ENCODE measurements at regions not wholly inside any gene's neighbourhood (a gene's known extent, or its start where the extent isn't known, plus 50 kb on each side); places are given as distances from the start of the nearest gene placed in this dataset.

DNA sequence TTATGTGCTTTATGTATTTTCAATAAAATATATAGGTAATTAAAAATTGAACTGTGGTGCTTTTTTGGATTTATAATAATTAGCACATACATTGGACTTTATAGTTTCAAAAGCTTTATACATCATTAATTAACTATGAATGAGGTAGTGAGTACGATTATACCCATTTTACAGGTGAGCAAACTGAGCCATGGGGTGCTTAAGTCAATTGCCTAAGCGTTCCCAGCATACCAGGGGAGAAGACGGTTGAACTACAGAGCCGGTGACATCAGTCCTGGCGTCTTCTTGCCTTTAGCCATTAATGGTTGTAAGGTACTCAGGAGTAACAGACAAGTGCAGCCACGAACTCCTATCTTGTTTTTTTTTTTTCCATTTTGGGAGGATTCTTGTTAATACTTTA is 172.8 kb downstream of the GATA3 start:
- TF ChIP-seq, protein P1, sequence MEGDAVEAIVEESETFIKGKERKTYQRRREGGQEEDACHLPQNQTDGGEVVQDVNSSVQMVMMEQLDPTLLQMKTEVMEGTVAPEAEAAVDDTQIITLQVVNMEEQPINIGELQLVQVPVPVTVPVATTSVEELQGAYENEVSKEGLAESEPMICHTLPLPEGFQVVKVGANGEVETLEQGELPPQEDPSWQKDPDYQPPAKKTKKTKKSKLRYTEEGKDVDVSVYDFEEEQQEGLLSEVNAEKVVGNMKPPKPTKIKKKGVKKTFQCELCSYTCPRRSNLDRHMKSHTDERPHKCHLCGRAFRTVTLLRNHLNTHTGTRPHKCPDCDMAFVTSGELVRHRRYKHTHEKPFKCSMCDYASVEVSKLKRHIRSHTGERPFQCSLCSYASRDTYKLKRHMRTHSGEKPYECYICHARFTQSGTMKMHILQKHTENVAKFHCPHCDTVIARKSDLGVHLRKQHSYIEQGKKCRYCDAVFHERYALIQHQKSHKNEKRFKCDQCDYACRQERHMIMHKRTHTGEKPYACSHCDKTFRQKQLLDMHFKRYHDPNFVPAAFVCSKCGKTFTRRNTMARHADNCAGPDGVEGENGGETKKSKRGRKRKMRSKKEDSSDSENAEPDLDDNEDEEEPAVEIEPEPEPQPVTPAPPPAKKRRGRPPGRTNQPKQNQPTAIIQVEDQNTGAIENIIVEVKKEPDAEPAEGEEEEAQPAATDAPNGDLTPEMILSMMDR (IDR thresholded peaks at IDR 0.05; ENCODE audit: low read depth, low read length, missing input control) = no peak
- TF ChIP-seq, protein P2, sequence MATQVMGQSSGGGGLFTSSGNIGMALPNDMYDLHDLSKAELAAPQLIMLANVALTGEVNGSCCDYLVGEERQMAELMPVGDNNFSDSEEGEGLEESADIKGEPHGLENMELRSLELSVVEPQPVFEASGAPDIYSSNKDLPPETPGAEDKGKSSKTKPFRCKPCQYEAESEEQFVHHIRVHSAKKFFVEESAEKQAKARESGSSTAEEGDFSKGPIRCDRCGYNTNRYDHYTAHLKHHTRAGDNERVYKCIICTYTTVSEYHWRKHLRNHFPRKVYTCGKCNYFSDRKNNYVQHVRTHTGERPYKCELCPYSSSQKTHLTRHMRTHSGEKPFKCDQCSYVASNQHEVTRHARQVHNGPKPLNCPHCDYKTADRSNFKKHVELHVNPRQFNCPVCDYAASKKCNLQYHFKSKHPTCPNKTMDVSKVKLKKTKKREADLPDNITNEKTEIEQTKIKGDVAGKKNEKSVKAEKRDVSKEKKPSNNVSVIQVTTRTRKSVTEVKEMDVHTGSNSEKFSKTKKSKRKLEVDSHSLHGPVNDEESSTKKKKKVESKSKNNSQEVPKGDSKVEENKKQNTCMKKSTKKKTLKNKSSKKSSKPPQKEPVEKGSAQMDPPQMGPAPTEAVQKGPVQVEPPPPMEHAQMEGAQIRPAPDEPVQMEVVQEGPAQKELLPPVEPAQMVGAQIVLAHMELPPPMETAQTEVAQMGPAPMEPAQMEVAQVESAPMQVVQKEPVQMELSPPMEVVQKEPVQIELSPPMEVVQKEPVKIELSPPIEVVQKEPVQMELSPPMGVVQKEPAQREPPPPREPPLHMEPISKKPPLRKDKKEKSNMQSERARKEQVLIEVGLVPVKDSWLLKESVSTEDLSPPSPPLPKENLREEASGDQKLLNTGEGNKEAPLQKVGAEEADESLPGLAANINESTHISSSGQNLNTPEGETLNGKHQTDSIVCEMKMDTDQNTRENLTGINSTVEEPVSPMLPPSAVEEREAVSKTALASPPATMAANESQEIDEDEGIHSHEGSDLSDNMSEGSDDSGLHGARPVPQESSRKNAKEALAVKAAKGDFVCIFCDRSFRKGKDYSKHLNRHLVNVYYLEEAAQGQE (IDR thresholded peaks at IDR 0.05) = no peak
- no peak for TF ChIP-seq YY1 (IDR thresholded peaks at IDR 0.05)
- no peak for TF ChIP-seq RXRA (IDR thresholded peaks at IDR 0.05)
- no peak for TF ChIP-seq SP1 (IDR thresholded peaks at IDR 0.05)
- TF ChIP-seq, protein P3, sequence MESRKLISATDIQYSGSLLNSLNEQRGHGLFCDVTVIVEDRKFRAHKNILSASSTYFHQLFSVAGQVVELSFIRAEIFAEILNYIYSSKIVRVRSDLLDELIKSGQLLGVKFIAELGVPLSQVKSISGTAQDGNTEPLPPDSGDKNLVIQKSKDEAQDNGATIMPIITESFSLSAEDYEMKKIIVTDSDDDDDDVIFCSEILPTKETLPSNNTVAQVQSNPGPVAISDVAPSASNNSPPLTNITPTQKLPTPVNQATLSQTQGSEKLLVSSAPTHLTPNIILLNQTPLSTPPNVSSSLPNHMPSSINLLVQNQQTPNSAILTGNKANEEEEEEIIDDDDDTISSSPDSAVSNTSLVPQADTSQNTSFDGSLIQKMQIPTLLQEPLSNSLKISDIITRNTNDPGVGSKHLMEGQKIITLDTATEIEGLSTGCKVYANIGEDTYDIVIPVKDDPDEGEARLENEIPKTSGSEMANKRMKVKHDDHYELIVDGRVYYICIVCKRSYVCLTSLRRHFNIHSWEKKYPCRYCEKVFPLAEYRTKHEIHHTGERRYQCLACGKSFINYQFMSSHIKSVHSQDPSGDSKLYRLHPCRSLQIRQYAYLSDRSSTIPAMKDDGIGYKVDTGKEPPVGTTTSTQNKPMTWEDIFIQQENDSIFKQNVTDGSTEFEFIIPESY (IDR thresholded peaks at IDR 0.05) = no peak
- no peak for TF ChIP-seq JUND (IDR thresholded peaks at IDR 0.05)
- no peak for TF ChIP-seq TAF1 (conservative IDR thresholded peaks at IDR 0.05)
- TF ChIP-seq GABPA (IDR thresholded peaks at IDR 0.05 in 1 of 2, conservative IDR thresholded peaks at IDR 0.05 in 1 of 2) = no peak
- TF ChIP-seq RAD21 (IDR thresholded peaks at IDR 0.05) = no peak
- TF ChIP-seq NR2F2 (IDR thresholded peaks at IDR 0.05) = no peak
- TF ChIP-seq, protein P4, sequence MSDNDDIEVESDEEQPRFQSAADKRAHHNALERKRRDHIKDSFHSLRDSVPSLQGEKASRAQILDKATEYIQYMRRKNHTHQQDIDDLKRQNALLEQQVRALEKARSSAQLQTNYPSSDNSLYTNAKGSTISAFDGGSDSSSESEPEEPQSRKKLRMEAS (IDR thresholded peaks at IDR 0.05) = no peak
- TF ChIP-seq, protein P5, sequence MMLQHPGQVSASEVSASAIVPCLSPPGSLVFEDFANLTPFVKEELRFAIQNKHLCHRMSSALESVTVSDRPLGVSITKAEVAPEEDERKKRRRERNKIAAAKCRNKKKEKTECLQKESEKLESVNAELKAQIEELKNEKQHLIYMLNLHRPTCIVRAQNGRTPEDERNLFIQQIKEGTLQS (IDR thresholded peaks at IDR 0.05) = no peak
- no peak for TF ChIP-seq HNF4G (IDR thresholded peaks at IDR 0.05)
